HCT116 (cell line): ENCODE measurements at regions not wholly inside any gene's neighbourhood (a gene's known extent, or its start where the extent isn't known, plus 50 kb on each side); places are given as distances from the start of the nearest gene placed in this dataset.

ENCODE experiments used
- CTCF ChIP-seq, 3 experiments: fragments of 200-600 bp in 1 of 3; sonication (generic) in 1 of 3; IDR thresholded peaks in 2 of 3; conservative IDR thresholded peaks in 1 of 3; 2 replicates each; pipeline ENCODE4 v1.5.1; 2012 to 2017; ENCODE audit warnings: low read depth in 2 of 3, low read length in 2 of 3, antibody characterized with exemption in 1 of 3, borderline replicate concordance in 1 of 3, control low read depth in 1 of 3, mild to moderate bottlenecking in 1 of 3, mixed read lengths in 1 of 3, mixed run types in 1 of 3, moderate library complexity in 1 of 3; ENCODE audit not compliant: insufficient read depth in 1 of 3
- EZH2 ChIP-seq: fragments of 200-600 bp; sonication (generic); IDR thresholded peaks from 2 replicates; pipeline ENCODE4 v1.6.1; 2017; ENCODE audit warnings: antibody characterized with exemption, mixed run types
- POLR2A ChIP-seq: IDR thresholded peaks from 2 replicates; pipeline ENCODE4 v1.7.0; 2011; ENCODE audit warnings: borderline replicate concordance; ENCODE audit not compliant: insufficient read depth, insufficient read length; ENCODE audit errors: extremely low read depth
- POLR2AphosphoS5 ChIP-seq: IDR thresholded peaks from 2 replicates; pipeline ENCODE4 v1.6.1; 2011; ENCODE audit warnings: mild to moderate bottlenecking, low read depth, low read length, moderate library complexity
- RAD21 ChIP-seq: IDR thresholded peaks from 2 replicates; pipeline ENCODE4 v1.6.1; 2012; ENCODE audit warnings: low read depth, mild to moderate bottlenecking
- REST ChIP-seq: IDR thresholded peaks from 2 replicates; pipeline ENCODE4 v1.6.1; 2012; ENCODE audit warnings: low read depth
- SP1 ChIP-seq: IDR thresholded peaks from 2 replicates; pipeline ENCODE4 v1.6.1; 2012; ENCODE audit warnings: low read depth
- TCF7L2 ChIP-seq: IDR thresholded peaks from 2 replicates; pipeline ENCODE4 v1.7.0; 2011; ENCODE audit warnings: borderline replicate concordance, inconsistent platforms; ENCODE audit not compliant: insufficient read depth, insufficient read length; ENCODE audit errors: extremely low read depth
- ZBTB33 ChIP-seq: IDR thresholded peaks from 2 replicates; pipeline ENCODE4 v1.6.1; 2011; ENCODE audit warnings: mild to moderate bottlenecking, low read length, moderate library complexity; ENCODE audit not compliant: insufficient replicate concordance; ENCODE audit errors: extremely low read depth
- TF ChIP-seq, protein P1 (sequence below): IDR thresholded peaks from 2 replicates; pipeline ENCODE4 v1.6.1; 2012

GRCh38 chr9:130781569-130781968 is 53.5 kb upstream of the ABL1 start:
- TF ChIP-seq CTCF (IDR thresholded peaks at IDR 0.05 in 2 of 3, conservative IDR thresholded peaks at IDR 0.05 in 1 of 3; ENCODE audit: borderline replicate concordance in 1 of 3, insufficient read depth in 1 of 3, low read depth in 2 of 3, low read length in 2 of 3) (no peak), SP1 (no peak), POLR2AphosphoS5 (no peak), EZH2 (no peak), REST (no peak), ZBTB33 (no peak), POLR2A (no peak), RAD21 (no peak), TCF7L2 (no peak)
- TF ChIP-seq, protein P1, sequence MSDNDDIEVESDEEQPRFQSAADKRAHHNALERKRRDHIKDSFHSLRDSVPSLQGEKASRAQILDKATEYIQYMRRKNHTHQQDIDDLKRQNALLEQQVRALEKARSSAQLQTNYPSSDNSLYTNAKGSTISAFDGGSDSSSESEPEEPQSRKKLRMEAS, result no peak
